GM12878 (cell line): ENCODE measurements at regions not wholly inside any gene's neighbourhood (a gene's known extent, or its start where the extent isn't known, plus 50 kb on each side); places are given as distances from the start of the nearest gene placed in this dataset.

Experiments used
- ATAC-seq: fragments of 200-7000 bp; cut with Tn5 transposase; 3 replicates; pipeline ENCODE4 v1.9.1; 2020; ENCODE audit warnings: mild to moderate bottlenecking, moderate library complexity
- BruUV-seq: library from RNA; stranded (reverse); fragments of 400-500 nt; replicated peaks from 2 replicates; lab custom pipeline; 2021; lab: Mats Ljungman, UMichigan
- CTCF ChIA-PET: fragments of 300-600 bp; sonication (Branson Sonifier 250); formaldehyde crosslinking; extraction: SDS; loops from one replicate; lab custom pipeline; 2021; ENCODE audit warnings: inconsistent platforms; lab: Yijun Ruan, JAX
- POLR2A ChIA-PET: fragments of 350-600 bp; formaldehyde crosslinking; extraction: SDS; loops from one replicate; lab custom pipeline; 2021; ENCODE audit warnings: inconsistent platforms; lab: Charles Lee
- RAD21 ChIA-PET: fragments of 300-600 bp; sonication (Branson Sonifier 250); formaldehyde crosslinking; loops from one replicate; lab custom pipeline; 2023; ENCODE audit warnings: antibody characterized with exemption; ENCODE audit not compliant: unreplicated experiment; lab: Charles Lee
- SMC1A ChIA-PET: fragments of 300-600 bp; sonication (Branson Sonifier 250); formaldehyde crosslinking; loops from one replicate; lab custom pipeline; 2023; ENCODE audit not compliant: unreplicated experiment, uncharacterized antibody; lab: Charles Lee
- DNase-seq: peaks from one replicate; pipeline ENCODE4 v3.0.0-alpha.2; 2011; ENCODE audit warnings: low read depth, low spot score
- FAIRE-seq: peaks from 3 replicates; lab custom pipeline; 2011; peaks lifted over from hg19 to GRCh38; lab: Jason Lieb, UNC
- H2AFZ ChIP-seq: 2 replicates; pipeline ENCODE4 v1.6.0; 2011; ENCODE audit warnings: low read depth, low read length, control low read depth; ENCODE audit not compliant: control insufficient read depth
- H3K27ac ChIP-seq: 2 replicates; pipeline ENCODE4 v1.5.1; 2011; ENCODE audit warnings: control low read depth; ENCODE audit not compliant: control insufficient read depth, insufficient read depth
- H3K27me3 ChIP-seq, 2 experiments: replicated peaks in 1 of 2; 2 replicates each; pipeline versions ENCODE4 v1.6.0 to v1.6.1; 2011; ENCODE audit warnings: low read length in 1 of 2; ENCODE audit not compliant: control insufficient read depth in 2 of 2, insufficient read depth in 2 of 2
- H3K36me3 ChIP-seq, 2 experiments: 2 replicates each; pipeline ENCODE4 v1.5.1; 2011; ENCODE audit warnings: low read length in 1 of 2; ENCODE audit not compliant: control insufficient read depth in 2 of 2, insufficient read depth in 2 of 2
- H3K4me1 ChIP-seq: 2 replicates; pipeline ENCODE4 v1.6.1; 2011; ENCODE audit warnings: mild to moderate bottlenecking, low read length, moderate library complexity, mixed read lengths; ENCODE audit not compliant: control insufficient read depth, insufficient read depth
- H3K4me2 ChIP-seq: 2 replicates; pipeline ENCODE4 v1.6.0; 2011; ENCODE audit warnings: control low read depth; ENCODE audit not compliant: control insufficient read depth, insufficient read depth
- H3K4me3 ChIP-seq: fragments of 200-600 bp; sonication (generic); 2 replicates; pipeline ENCODE4 v1.5.1; 2016
- H3K79me2 ChIP-seq: 2 replicates; pipeline ENCODE4 v1.6.0; 2011; ENCODE audit warnings: low read length; ENCODE audit not compliant: control insufficient read depth, insufficient read depth
- H3K9ac ChIP-seq: 2 replicates; pipeline ENCODE4 v1.8.0; 2011; ENCODE audit warnings: low read length, control low read depth, mixed read lengths; ENCODE audit not compliant: control insufficient read depth, insufficient read depth
- H3K9me3 ChIP-seq: replicated peaks from 3 replicates; pipeline ENCODE4 v1.5.1; 2011; ENCODE audit warnings: mild to moderate bottlenecking, low read length; ENCODE audit not compliant: control insufficient read depth, insufficient read depth
- H4K20me1 ChIP-seq: 2 replicates; pipeline ENCODE4 v1.6.0; 2011; ENCODE audit not compliant: control insufficient read depth, insufficient read depth
- CBFB ChIP-seq: IDR thresholded peaks from 2 replicates; pipeline ENCODE4 v1.6.1; 2016; ENCODE audit warnings: antibody characterized with exemption, low read depth
- CEBPB ChIP-seq, 2 experiments: fragments of 150-350 bp in 1 of 2; IDR thresholded peaks; 2 replicates each; pipeline ENCODE4 v1.6.1; 2012 to 2014; ENCODE audit warnings: low read depth in 2 of 2, low read length in 2 of 2, borderline replicate concordance in 1 of 2, inconsistent platforms in 1 of 2
- CHD2 ChIP-seq: IDR thresholded peaks from 2 replicates; pipeline ENCODE4 v1.6.1; 2011; ENCODE audit warnings: low read depth, low read length, improper control_type of control experiment, borderline replicate concordance
- GATAD2B ChIP-seq: fragments of 450-650 bp; conservative IDR thresholded peaks from 2 replicates; pipeline ENCODE4 v1.6.1; 2017; ENCODE audit warnings: low read depth, mild to moderate bottlenecking, moderate library complexity
- IRF4 ChIP-seq: IDR thresholded peaks from 2 replicates; pipeline ENCODE4 v1.6.1; 2011; ENCODE audit warnings: low read depth, low read length
- SMARCA5 ChIP-seq: fragments of 450-650 bp; IDR thresholded peaks from 2 replicates; pipeline ENCODE4 v1.6.1; 2017; ENCODE audit warnings: mild to moderate bottlenecking
- SRF ChIP-seq, 2 experiments: IDR thresholded peaks; 2 replicates each; pipeline ENCODE4 v1.6.1; 2011; ENCODE audit warnings: low read depth in 2 of 2, low read length in 2 of 2, mild to moderate bottlenecking in 1 of 2, moderate library complexity in 1 of 2
- TAF1 ChIP-seq: IDR thresholded peaks from 2 replicates; pipeline ENCODE4 v1.6.1; 2011; ENCODE audit warnings: mild to moderate bottlenecking, low read depth, low read length, borderline replicate concordance
- ZZZ3 ChIP-seq: IDR thresholded peaks from 2 replicates; pipeline ENCODE4 v1.6.1; 2011; ENCODE audit warnings: low read depth; ENCODE audit not compliant: control insufficient read depth, insufficient read length
- WGBS: methylation state at CpG from one replicate; pipeline ENCODE4 v1.1.6; 2016; ENCODE audit warnings: low lambda C conversion rate; ENCODE audit not compliant: insufficient replicate concordance, insufficient coverage; ENCODE audit errors: missing lambda C conversion rate; 5-methylcytosine and 5-hydroxymethylcytosine counted together
- in situ Hi-C: fragments of 300-500 bp; cut with MboI; formaldehyde crosslinking; loops from 9 replicates; pipeline ENCODE4 v1.14.3; 2018; ENCODE audit warnings: mixed read lengths
- intact Hi-C: fragments of 100-400 bp; cut with micrococcal nuclease; formaldehyde crosslinking; loops from one replicate; pipeline ENCODE4 v1.14.2; 2022; ENCODE audit not compliant: unreplicated experiment
- TF ChIP-seq, protein P1 (sequence below): IDR thresholded peaks from 2 replicates; pipeline ENCODE4 v1.6.1; 2011; ENCODE audit warnings: borderline replicate concordance, low read depth, mild to moderate bottlenecking, moderate library complexity, low read length; ENCODE audit not compliant: insufficient read depth, poor library complexity, severe bottlenecking
- TF ChIP-seq, protein P2 (sequence below): fragments of 450-650 bp; IDR thresholded peaks from 2 replicates; pipeline ENCODE4 v1.6.1; 2018; ENCODE audit warnings: borderline replicate concordance, mild to moderate bottlenecking; ENCODE audit not compliant: partially characterized antibody
- TF ChIP-seq, protein P3 (sequence below): fragments of 450-650 bp; IDR thresholded peaks from 2 replicates; pipeline ENCODE4 v1.6.1; 2017; ENCODE audit warnings: borderline replicate concordance

GRCh38 chr14:101215266-101215665 lies 311.7 kb upstream of the RTL1 start:
- ATAC-seq (no peak), DNase-seq (no peak), FAIRE-seq (no peak)
- no peaks in the 10 kb centered on the region for H3K4me1 ChIP-seq
- no peak overlapping the region for H3K27ac ChIP-seq
- H3K9ac ChIP-seq = no peak overlapping the region
- H3K4me3 ChIP-seq = no peak overlapping the region
- no peaks in the 10 kb centered on the region for H3K27me3 ChIP-seq
- in situ Hi-C loops (no loop called here), intact Hi-C loops (no loop called here)
- WGBS = 31% methylated on average over 5 of the region's 5 CpGs
- H4K20me1 ChIP-seq = no peaks in the 10 kb centered on the region
- no TSS peak for BruUV-seq
- H2AFZ ChIP-seq = no peak overlapping the region
- no peaks in the 10 kb centered on the region for H3K79me2 ChIP-seq
- ChIA-PET CTCF (no interaction called here), POLR2A (no interaction called here), SMC1A (no interaction called here), RAD21 (no interaction called here)
- no peak for TF ChIP-seq SRF (IDR thresholded peaks at IDR 0.05; ENCODE audit: low read depth in 2 of 2, low read length in 2 of 2)
- TF ChIP-seq TAF1 = no peak
- TF ChIP-seq, protein P1, sequence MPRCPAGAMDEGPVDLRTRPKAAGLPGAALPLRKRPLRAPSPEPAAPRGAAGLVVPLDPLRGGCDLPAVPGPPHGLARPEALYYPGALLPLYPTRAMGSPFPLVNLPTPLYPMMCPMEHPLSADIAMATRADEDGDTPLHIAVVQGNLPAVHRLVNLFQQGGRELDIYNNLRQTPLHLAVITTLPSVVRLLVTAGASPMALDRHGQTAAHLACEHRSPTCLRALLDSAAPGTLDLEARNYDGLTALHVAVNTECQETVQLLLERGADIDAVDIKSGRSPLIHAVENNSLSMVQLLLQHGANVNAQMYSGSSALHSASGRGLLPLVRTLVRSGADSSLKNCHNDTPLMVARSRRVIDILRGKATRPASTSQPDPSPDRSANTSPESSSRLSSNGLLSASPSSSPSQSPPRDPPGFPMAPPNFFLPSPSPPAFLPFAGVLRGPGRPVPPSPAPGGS = no peak
- TF ChIP-seq, protein P2, sequence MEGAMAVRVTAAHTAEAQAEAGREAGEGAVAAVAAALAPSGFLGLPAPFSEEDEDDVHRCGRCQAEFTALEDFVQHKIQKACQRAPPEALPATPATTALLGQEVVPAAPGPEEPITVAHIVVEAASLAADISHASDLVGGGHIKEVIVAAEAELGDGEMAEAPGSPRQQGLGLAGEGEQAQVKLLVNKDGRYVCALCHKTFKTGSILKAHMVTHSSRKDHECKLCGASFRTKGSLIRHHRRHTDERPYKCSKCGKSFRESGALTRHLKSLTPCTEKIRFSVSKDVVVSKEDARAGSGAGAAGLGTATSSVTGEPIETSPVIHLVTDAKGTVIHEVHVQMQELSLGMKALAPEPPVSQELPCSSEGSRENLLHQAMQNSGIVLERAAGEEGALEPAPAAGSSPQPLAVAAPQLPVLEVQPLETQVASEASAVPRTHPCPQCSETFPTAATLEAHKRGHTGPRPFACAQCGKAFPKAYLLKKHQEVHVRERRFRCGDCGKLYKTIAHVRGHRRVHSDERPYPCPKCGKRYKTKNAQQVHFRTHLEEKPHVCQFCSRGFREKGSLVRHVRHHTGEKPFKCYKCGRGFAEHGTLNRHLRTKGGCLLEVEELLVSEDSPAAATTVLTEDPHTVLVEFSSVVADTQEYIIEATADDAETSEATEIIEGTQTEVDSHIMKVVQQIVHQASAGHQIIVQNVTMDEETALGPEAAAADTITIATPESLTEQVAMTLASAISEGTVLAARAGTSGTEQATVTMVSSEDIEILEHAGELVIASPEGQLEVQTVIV = no peak
- no peak for TF ChIP-seq CHD2
- no peak for TF ChIP-seq IRF4
- no peak for TF ChIP-seq GATAD2B
- TF ChIP-seq CBFB = no peak
- TF ChIP-seq SMARCA5 = no peak
- TF ChIP-seq CEBPB (IDR thresholded peaks at IDR 0.05; ENCODE audit: borderline replicate concordance in 1 of 2, low read depth in 2 of 2, low read length in 2 of 2) = no peak
- TF ChIP-seq ZZZ3 = no peak
- TF ChIP-seq, protein P3, sequence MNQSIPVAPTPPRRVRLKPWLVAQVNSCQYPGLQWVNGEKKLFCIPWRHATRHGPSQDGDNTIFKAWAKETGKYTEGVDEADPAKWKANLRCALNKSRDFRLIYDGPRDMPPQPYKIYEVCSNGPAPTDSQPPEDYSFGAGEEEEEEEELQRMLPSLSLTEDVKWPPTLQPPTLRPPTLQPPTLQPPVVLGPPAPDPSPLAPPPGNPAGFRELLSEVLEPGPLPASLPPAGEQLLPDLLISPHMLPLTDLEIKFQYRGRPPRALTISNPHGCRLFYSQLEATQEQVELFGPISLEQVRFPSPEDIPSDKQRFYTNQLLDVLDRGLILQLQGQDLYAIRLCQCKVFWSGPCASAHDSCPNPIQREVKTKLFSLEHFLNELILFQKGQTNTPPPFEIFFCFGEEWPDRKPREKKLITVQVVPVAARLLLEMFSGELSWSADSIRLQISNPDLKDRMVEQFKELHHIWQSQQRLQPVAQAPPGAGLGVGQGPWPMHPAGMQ = no peak
- no peaks in the 10 kb centered on the region for H3K9me3 ChIP-seq
- no peaks in the 10 kb centered on the region for H3K36me3 ChIP-seq
- H3K4me2 ChIP-seq = no peak overlapping the region
